ENCODE measurements at regions not wholly inside any gene's neighbourhood (a gene's known extent, or its start where the extent isn't known, plus 50 kb on each side); places are given as distances from the start of the nearest gene placed in this dataset.
"Not testable (repeated sequence)": the region's sequence is repeated elsewhere in the genome, so short reads cannot be mapped to it uniquely, and the experiment has no call there.

DNA sequence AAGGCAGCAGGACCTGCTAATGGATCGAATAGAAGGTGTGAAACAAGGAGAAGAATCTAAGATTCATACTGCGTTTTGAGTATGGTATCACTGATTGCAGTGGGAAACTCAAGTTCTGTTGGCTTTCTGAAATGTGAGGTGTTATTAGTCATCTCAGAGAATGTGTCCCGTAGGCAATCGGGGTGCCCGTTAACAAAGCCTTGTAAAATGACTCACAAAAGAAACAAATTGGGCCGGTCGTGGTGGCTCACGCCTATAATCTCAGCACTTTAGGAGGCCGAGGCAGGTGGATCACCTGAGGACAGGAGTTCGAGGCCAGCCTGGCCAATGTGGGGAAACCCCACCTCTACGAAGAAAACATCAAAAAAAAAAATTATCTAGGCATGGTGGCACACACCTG, 118.2 kb upstream of the C7orf33 start:
- DNase-seq (ENCODE audit: extremely low read depth, low read depth): no peak

DNA sequence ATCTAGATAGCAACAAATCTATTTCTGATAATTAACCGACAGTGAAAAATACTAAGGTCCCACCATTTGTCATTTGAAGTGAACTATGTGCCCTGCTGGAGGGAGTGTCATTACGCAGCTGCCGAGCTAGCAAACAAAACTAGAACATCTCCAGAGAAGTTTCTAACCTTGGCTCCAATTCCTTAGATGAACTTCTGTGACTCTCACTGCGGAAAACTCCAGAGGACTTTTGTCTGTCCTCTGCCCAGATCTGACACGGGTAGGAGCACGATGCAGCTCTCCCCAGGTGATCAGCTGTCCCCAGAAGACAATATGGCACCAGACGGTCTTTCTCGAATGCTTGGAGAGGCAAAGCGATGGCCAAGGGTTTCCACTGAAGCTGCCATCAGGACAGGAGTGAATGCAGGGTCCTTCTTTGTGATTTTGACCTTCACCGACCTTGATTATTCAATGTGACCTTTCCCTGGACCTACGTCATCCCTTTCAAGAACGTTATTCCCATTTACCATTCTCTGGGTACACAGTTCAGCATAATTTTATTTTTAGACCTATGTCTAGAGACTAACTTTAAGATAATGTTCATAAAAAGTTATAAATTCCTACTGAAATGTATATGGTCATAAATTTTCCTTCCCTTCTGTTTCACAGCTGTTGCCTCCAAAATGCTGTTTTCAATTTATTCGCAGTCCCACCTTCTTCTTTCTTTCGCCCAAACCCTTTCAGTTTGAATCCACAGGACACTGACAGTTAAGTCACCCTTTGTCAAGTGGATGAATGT, 116.7 kb upstream of the C7orf33 start:
- no peak for DNase-seq (ENCODE audit: extremely low read depth, low read depth)

DNA sequence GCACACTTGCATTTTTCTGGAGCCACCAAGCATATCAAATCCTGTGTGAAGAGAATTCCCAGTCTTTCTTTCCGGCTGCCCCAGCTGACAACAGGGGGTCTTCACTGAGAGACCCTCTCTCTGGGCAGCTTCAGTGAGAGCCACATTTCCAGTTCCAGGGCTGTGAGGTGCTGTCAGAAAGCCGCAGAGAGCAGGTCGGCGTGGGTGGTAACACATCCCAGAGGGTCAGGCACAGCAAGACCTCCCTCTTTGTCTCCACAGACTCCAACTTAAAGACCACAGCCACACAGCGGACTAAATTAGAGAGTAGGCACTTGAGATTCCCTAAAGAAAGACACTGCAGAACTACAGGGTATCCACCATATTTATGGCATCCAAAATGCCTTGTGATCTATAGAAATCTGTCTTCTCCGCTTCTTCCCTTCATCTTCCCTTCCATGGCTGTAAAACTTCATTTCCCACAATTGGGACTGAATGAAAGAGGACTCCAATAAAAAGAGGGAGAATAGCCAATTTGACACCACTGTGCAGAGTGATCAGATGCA, 116.0 kb upstream of the C7orf33 start:
- no peak for DNase-seq (ENCODE audit: extremely low read depth, low read depth)

DNA sequence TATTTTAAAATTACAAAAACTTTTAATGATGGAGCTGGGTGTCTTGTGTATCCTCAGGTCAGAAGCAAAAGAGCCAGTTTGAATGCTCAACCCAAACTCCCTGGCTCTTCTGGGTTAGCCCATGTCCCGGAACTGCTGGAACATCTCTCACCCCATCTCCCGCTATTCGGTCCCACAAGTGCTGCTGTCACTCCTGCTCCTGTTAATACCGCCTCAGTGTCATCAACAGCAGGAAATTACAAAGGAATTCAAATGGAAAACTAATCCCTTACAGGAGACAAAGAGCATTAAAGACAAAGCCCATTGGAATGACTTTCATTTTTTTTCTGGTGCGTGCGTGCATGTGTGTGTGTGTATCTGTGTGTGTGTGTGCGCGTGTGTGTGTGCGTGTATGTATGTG, 112.0 kb upstream of the C7orf33 start:
- DNase-seq (ENCODE audit: extremely low read depth, low read depth): no peak

DNA sequence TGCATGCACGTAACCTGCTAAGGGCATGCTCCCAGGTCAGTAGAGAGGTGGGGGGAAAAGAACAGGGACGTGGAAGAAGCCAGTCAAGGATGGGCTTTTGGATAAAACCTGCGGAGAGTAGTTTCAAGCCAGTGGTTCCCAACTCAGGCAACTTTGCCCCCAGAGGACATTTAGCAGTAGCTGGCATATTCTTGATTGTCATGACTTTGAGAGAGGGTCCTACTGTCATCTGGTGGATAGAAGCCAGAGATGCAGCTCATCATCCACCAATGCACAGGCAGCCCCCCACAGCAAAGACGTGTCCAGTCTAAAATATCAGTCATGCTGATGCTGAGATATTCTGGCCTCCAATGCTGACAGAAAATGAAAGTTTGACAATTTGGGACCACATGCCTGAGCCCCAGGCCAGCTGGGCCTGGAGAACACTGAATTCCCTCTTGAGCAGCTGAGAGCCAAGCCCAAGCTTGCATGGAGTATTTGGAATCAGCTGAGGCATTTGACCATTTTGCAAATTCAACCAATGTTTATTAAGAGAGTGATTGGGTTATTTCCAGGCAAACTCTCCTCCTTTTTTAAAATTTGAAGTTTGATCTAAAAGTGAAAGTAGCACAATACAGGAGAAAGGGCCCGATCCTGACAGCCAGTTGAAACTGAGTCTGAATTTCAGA, 110.0 kb upstream of the C7orf33 start:
- no peak for DNase-seq (ENCODE audit: extremely low read depth, low read depth)

DNA sequence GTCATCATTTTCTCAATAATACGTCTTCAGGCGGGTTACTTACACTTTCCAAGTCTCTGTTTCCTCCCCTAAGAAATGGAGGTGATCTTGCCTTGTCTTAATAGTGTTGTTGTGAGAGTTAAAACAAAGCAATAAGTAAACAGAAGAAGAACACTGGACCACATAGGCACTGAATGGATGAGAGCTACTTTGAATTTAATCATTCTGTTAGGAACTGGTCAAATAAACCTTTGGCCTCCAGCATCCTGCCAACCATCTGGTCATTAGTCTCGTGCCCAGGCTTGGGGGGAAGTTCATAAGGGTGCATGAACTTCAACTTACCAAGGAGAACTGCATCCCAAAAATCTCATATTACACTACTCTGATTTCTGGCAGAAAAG, 109.4 kb upstream of the C7orf33 start:
- DNase-seq (ENCODE audit: extremely low read depth, low read depth): no peak

DNA sequence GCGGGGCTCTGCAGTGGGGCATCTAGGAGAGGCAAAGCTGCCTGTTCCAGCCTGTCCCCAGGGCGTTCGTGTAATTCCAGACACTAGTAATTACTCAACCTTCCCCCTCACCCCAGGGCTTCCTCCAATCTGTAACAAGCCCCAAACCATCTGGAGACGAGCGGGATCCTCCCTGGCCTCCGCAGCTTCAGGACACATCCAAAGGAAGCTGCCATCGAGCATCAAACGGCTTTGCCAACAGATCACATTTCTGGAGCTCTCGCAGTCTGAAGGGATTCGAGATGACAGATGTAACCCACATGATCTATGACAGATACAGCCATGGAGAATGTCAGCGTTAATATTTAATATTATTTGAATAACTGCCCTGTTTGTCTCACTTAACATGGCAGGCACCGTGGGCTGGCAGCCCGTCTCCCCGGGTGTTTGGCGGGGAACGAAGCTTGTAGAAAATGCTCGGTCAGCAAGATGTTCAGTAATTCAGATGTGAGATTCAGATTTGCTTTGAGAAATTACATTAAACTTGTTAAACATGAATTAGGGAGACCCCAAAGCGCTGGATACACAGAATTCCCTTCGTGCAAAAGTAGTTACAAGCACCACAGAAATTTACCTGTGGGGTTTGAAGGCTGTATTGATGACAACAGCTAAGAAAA, 108.5 kb upstream of the C7orf33 start:
- DNase-seq (ENCODE audit: extremely low read depth, low read depth): no peak

DNA sequence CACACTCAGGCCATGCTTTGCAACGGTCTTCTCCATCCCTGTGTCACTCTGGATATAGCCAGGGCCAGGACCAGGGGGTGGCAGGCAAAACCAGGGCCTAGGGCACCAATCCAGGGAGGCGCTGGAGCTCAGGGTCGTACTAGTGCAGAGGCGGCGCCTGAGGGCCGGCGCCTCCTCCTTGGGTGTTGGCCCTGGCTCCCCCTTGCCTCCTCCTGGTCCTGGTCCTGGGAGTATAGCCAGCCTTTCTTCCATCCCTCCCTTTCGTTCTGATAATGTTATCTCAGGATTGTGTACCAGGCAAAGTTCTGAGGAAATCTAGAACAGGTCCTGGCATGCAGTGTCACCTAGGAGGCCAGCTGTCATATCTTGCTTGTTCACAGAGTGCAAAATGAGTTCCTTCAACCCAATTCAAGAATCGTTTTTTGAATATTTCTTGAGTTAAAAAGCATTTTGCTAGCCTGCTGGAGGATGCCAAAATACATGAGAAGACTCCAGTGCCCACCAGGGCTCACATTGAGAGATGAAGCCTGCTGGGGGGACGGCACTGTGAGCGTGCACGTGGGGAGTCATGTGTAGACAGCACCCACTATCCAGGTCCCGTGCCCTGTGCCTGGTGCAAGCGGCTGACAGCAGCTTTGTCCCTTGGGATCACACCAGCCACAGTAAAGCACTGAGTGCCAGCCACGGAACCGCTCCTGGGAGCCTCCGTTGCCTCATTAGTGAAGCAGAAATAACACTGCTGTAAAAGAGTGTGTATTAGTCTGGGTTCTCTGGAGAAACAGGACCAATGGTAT, 106.9 kb upstream of the C7orf33 start:
- DNase-seq (ENCODE audit: extremely low read depth, low read depth): no peak

DNA sequence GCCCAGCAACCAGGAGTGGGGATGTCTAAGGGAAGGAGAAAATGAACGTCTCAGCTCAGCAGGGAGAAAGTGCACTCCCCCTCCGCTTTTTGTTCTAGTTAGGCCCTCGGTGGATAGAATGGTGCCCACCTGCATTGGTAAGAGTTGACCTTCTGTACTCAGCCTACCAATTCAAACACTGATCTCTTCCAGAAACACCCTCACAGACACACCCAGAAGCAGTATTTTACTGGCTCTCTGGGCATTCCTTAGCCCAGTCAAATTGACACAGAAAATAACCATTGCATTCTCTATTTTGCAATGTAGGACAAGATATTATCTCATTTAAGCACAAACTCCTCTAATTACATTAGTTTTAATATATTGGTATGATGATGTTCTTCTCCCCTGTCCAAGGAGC, 106.1 kb upstream of the C7orf33 start:
- no peak for DNase-seq (ENCODE audit: extremely low read depth, low read depth)

DNA sequence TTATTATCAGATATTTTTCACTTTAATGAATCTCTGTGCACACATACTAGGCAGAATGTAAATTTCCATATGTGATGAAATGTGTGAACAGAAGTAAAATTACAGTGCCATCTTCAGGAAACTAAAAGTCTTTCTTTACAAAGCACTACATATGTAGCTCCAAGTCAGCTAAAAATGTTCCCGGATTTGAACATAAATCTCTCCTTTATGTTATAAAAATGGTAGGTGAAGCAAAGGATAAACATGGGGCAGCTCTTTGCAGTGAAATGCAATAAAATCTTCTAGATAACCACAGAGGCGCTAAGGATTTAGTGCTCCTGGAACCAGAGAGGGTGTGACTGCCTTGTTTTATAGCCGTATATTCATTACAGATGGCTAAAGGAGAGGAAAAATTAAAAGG, 104.9 kb upstream of the C7orf33 start:
- no peak for DNase-seq (ENCODE audit: extremely low read depth, low read depth)

DNA sequence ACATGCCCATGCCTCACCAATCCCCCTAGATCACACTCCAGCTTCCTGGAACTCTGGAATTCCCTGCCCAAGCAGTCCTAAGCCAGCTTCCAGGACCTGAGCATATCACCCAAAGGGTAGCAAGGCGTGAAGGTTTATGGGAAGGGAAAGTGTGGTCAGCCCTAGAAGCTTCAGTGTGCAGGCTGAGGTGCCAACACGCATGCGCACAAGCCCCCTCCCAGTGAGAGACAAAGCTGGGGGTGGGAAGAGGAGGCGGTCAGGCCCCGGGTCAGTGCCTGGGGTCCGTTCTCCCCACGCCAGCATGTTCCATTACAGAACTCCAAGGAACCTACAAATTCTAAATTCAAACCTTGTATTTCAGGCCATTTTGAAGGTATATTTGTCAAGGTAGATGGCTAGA, 103.6 kb upstream of the C7orf33 start:
- DNase-seq (ENCODE audit: extremely low read depth, low read depth): no peak

DNA sequence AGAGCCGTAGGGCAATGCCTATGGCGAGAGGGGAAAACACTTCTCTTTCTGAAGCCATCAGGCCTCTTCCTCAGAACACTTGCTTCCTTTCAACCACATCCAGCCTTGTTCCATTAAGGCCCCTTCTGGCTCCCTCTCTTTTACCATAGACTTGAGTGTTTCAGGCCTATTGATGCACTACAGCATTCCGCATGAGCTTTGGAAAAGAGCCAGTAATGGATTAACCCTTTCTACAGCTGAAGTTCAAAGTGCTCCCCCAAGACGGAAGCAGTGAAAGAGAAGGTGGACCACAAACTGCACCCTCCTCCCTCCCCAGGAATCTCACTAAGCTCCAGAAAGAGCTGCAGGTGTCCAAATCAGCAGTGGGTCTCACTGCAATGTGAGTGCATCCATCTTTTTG, 102.7 kb upstream of the C7orf33 start:
- DNase-seq (ENCODE audit: extremely low read depth, low read depth): no peak

DNA sequence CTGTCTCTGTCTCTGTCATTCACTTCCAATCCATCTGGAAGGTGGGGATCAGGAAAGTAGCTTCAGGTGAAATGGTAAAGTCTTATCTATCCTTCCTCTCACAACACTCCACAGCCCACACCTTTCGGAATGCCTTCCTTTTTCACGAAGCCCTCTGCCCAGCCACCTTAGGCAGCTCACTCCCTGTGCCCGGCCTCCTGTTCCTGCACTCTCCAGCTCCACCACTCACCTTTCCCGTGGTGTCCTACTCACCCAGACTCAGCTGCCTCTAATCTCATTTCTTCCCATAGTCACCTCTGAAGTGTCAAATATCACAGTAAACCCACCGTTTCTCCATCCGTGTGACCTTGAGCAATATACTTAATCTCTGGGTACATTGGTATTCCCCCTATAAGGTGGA, 100.9 kb upstream of the C7orf33 start:
- no peak for DNase-seq (ENCODE audit: extremely low read depth, low read depth)

DNA sequence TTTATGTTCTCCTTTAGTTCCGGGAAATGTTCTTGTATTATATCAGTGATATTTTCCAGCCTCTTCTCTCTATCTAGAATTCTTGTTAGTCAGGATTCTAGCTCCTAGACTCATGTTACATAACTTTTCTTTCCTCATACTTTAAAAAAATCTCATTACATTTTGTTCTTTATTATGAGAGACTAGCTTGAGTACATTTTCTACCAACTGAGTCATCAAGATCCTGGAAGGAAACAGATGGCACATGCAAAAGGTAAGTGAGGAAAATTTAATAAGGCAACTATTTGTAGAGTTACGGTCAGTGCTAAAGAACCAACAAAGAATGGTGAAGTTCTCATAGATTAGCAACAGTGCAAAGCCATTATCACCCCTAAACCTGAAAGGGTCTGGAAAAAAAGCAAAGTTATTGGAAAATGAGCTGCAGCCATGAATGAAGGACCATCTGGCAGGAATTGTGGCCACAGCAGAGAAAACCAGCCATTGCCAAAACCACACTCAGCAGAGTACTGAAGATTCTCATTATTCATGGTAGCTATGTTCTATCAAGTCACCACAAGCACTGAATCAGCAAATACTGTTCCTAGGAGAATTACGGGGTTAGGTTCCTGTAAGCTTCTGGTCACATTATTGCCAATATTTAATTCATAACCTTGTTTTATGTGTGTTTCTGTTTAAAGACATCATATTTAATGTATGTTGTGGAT, 98.3 kb upstream of the C7orf33 start:
- no peak for DNase-seq (ENCODE audit: extremely low read depth, low read depth)

DNA sequence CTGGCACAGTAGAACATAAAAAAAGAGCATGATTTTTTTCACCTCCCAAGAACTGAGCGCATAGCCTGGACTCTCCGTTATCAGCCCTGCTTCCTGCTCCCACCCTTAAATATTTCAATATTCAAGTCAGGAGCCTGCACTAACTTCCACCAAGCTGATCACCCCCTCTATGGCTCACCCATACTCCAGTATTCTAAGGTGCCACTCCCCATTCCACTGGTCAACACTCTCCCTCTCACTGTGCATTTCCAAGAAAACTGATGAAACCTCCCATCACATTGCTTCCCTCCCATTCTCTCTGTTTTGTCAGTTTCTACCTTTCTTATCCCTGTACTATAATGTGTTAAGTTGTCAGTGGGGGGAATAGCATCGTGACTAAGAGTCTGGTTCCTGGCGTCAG, 95.0 kb upstream of the C7orf33 start:
- DNase-seq (ENCODE audit: extremely low read depth, low read depth): no peak

DNA sequence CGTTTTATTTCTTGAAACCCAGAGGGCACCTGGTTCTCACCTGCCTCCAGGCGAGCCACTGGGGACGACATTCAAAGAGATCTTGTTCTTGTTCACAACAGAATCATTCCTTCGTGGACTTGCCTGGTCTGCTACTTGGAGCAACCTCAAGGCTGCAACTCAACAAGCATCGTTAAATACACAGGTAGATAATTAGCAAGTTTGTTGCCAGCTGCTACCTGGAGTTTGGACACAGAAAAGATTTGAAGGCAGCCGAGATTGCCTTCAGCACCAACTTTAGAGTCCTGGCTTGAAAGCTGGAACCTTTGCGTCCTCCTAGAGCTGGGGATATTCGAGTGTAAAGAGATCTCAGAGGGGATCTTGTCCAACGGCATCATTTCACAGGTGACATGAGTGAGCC, 89.6 kb upstream of the C7orf33 start:
- DNase-seq (ENCODE audit: extremely low read depth, low read depth): no peak

DNA sequence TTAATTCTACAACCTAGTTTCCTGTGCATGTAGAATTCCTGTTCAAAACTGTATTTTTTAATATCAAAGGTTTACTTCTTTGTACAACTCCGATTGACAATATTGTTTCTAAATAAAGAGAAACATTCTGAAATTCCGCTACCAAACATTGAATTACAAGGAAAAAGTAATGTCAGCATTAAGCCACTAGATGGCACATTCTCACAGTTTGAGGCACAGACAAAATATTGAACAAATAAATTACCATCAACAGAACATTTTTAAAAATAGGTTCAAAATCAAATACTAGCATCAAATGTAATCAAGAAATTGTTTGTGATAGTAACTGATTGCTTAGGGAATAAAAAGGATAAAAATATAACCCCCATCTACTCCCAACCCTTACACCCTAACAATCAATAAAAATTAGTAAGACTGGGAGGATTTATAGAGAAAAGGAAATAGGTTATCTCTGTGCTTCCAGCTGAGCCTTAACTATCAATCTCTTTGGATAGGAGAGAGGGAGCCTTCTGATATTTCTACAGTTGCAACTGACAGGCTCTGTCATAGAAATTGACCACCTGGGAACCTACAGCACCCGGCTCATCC, 86.6 kb upstream of the C7orf33 start:
- DNase-seq (ENCODE audit: extremely low read depth, low read depth): peak; percentile 40

DNA sequence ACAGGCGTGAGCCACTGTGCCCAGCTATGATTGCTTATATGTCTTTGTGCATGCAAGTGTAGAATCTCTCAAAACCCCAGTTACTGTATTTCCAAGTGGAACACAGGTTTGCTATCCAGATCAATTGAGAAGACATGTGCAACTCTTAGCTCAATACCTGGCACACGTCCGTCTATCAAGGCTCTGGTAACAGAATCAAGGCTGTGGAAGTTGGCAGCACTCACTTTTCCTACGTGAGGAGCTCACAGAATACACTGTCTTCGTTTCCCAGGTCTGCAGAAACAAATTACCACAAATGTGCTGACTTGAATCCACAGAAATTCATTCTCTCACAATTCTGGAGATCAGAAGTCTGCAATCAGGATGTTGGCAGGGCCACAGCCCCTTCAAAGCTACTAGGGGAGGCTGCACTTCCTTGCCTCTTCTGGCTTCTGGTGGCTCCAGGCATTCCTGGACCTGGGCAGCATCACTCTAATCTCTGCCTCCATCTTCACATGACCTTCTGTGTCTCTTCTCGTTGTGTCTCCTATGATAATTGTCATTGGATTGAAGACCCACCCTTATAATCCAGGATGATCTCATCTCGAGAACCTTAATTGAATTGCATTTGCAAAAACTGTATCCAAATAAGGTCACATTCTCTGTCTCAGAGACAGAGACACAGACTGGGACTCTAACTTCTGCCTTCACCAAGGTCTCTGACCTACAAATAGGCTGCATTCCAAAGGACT, 84.8 kb upstream of the C7orf33 start:
- DNase-seq (ENCODE audit: extremely low read depth, low read depth): no peak

DNA sequence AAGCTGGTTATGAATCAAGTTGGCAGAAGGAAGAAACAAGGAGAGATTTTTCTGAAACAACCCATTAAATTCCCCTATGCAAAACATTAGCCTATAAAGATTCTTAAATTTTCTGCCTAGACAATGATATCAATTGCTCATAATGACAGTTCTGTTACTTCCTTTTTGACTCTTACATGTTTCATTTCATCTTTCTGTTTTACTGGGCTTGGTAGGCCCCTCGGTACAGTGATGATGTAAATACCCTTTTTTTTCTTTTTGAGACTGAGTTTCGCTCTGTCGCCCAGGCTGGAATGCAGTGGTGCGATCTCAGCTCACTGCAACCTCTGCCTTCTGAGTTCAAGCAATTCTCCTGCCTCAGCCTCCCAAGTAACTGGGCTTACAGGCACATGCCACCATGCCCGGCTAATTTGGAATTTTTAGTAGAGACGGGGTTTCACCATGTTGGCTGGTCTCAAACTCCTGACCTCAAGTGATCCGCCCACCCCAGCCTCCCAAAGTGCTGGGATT, 83.4 kb upstream of the C7orf33 start:
- DNase-seq (ENCODE audit: extremely low read depth, low read depth): not testable (repeated sequence)
